ENCODE measurements at regions not wholly inside any gene's neighbourhood (a gene's known extent, or its start where the extent isn't known, plus 50 kb on each side); places are given as distances from the start of the nearest gene placed in this dataset.

- TF ChIP-seq CTCF (conservative IDR thresholded peaks at IDR 0.05 in 1 of 2, IDR thresholded peaks at IDR 0.05 in 1 of 2; ENCODE audit: low read depth in 1 of 2, low read length in 2 of 2) (no peak), EZH2 (IDR thresholded peaks at IDR 0.05; ENCODE audit: low read length, missing control alignments) (no peak)
These were observed 58.0 kb upstream of the TRPC4 start for GRCh38 chr13:37927561-37927960.

All from fibroblast of lung (primary cell).